ENCODE measurements at regions not wholly inside any gene's neighbourhood (a gene's known extent, or its start where the extent isn't known, plus 50 kb on each side); places are given as distances from the start of the nearest gene placed in this dataset.

- Histone ChIP-seq H3K36me3 (ENCODE audit: low read depth) (no peaks in the 10 kb centered on the region), H3K4me3 (no peak overlapping the region), H3K4me1 (ENCODE audit: low read depth) (no peaks in the 10 kb centered on the region), H3K9me3 (no peaks in the 10 kb centered on the region)
- intact Hi-C loops (cut with DNase I, micrococcal nuclease) = loop anchor here (5.0 to 10.0 kb wide), 3 partner anchors 563 to 750 kb away; no protein-coding TSS in a partner anchor
- ATAC-seq (no peak), DNase-seq (no peak)
- no peak for TF ChIP-seq CTCF (IDR thresholded peaks at IDR 0.05)
Measured at GRCh38 chr1:214124915-214125314, 137.1 kb downstream of the PROX1 start.

DNA sequence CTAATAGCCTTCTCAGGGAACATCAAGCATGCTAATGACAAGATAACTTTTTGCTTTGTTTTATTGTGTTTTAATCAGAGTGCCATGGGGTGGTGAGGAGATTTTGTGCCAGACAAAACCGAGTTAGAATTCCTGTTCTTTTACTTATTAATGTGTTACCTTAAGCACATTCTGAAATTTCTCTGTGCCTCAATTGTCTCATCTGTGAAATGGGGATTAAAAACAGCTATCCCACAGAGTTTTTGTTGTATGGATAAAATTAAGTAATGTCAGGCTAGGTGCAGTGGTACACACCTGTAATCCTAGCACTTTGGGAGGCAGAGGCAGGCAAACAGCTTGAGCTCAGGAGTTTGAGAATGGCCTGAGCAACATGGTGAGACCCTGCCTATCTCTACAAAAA is 138.0 kb downstream of the PROX1 start:
- intact Hi-C loops (cut with DNase I, micrococcal nuclease) = loop anchor here in 1 of 2 donors (10.0 kb wide), 1 partner anchor 751 kb away; no protein-coding TSS in a partner anchor
- no peaks in the 10 kb centered on the region for H3K4me1 ChIP-seq (ENCODE audit: low read depth)
- ATAC-seq = no peak

DNA sequence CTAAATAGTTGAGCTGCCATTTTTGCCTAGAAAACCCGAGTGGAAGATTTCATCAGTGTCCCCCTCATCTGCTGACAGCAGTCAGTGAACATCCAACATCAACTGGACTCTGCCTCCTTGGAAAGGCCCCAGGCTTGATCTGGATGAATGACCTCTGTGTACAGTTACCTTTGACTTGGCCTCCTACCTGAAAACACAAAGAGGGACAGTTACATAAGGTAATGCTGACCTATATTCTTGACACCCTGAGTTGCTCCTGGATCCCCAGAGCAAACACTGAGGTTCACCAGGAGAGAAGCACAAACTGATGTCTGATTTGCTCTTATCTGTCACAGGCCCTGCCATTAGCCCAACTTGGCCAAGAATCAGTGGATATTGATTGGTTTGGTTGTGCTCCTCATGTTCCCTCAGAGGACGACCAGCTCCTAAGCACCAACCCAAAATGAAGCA is 138.9 kb downstream of the PROX1 start:
- Histone ChIP-seq H3K36me3 (ENCODE audit: low read depth) (no peaks in the 10 kb centered on the region), H3K4me3 (no peak overlapping the region), H3K4me1 (ENCODE audit: low read depth) (no peaks in the 10 kb centered on the region), H3K9me3 (no peaks in the 10 kb centered on the region)
- DNase-seq (no peak), ATAC-seq (no peak)
- intact Hi-C loops (cut with DNase I, micrococcal nuclease) = loop anchor here in 1 of 2 donors (10.0 kb wide), 1 partner anchor 752 kb away; no protein-coding TSS in a partner anchor
- no peak for TF ChIP-seq CTCF (IDR thresholded peaks at IDR 0.05)

More for the DNA sequence above, 138.0 kb downstream of the PROX1 start:
- no peaks in the 10 kb centered on the region for H3K36me3 ChIP-seq (ENCODE audit: low read depth)
- H3K9me3 ChIP-seq = no peaks in the 10 kb centered on the region
- no peak overlapping the region for H3K4me3 ChIP-seq
- no peak for DNase-seq
- no peak for TF ChIP-seq CTCF (IDR thresholded peaks at IDR 0.05)

DNA sequence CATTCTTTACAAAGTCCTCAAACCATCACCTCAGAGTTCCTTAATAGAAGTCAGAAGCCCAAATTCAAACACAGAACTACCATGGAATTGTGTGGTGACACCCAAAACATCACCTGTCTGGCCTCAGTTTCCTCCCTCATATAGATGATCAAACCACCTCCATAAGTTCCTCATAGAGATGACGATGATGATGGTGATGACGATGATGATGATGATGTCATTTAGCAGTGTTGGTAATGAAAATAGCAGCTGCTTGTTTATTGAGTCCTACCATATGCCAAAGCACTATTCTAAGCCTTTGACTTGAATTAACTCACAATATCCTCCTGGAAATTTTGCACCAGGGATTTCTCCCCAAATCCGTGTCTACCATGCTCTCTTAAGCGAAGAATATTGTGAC is 139.9 kb downstream of the PROX1 start:
- Histone ChIP-seq H3K4me3 (no peak overlapping the region), H3K36me3 (ENCODE audit: low read depth) (no peaks in the 10 kb centered on the region), H3K9me3 (no peaks in the 10 kb centered on the region), H3K4me1 (ENCODE audit: low read depth) (no peaks in the 10 kb centered on the region)
- intact Hi-C loops (cut with DNase I, micrococcal nuclease) = loop anchor here in 1 of 2 donors (10.0 kb wide), 1 partner anchor 753 kb away; no protein-coding TSS in a partner anchor
- DNase-seq (no peak), ATAC-seq (no peak)
- TF ChIP-seq CTCF (IDR thresholded peaks at IDR 0.05) = no peak

DNA sequence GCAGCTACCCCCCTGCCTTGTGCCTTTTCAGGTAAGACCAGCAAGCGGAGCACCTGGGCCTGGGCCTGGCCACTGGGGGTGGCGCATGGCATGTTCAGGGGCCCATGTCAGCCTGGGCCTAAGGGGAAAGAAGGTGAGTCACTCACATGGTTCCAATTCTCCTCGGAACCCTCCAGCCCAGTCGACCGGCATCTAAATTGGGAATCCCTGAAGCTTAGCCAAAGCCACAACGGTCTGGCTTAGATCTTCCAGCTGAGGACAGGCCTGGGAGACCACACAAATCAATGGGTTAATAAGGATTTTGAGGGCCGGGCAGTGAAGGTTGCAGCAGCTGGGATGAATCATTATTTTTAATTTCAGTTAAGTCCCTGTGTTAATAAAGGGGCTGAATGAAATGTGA is 145.1 kb upstream of the SMYD2 start:
- ATAC-seq = no peak
- no peak for TF ChIP-seq CTCF (IDR thresholded peaks at IDR 0.05)
- Histone ChIP-seq H3K36me3 (ENCODE audit: low read depth) (no peaks in the 10 kb centered on the region), H3K9me3 (no peaks in the 10 kb centered on the region), H3K4me3 (no peak overlapping the region), H3K4me1 (ENCODE audit: low read depth) (no peaks in the 10 kb centered on the region)
- intact Hi-C loops (cut with DNase I, micrococcal nuclease) = no loop called here
- DNase-seq = no peak
